Endodermal cell (in vitro differentiated cells): ENCODE measurements at regions not wholly inside any gene's neighbourhood (a gene's known extent, or its start where the extent isn't known, plus 50 kb on each side); places are given as distances from the start of the nearest gene placed in this dataset.
"Not testable (repeated sequence)": the region's sequence is repeated elsewhere in the genome, so short reads cannot be mapped to it uniquely, and the experiment has no call there.

Source experiments
- DNase-seq: peaks from one replicate; pipeline ENCODE4 v3.0.0-alpha.2; 2017
- H3K27ac ChIP-seq: 2 replicates; pipeline ENCODE4 v1.5.1; 2013; ENCODE audit warnings: mild to moderate bottlenecking, low read depth, low read length, moderate library complexity
- H3K27me3 ChIP-seq: 2 replicates; pipeline ENCODE4 v1.6.1; 2013; ENCODE audit warnings: mild to moderate bottlenecking, low read length, moderate library complexity; ENCODE audit not compliant: insufficient read depth, control insufficient read depth, poor library complexity, severe bottlenecking
- H3K36me3 ChIP-seq: 2 replicates; pipeline ENCODE4 v1.7.0; 2013; ENCODE audit warnings: mild to moderate bottlenecking, low read length, moderate library complexity; ENCODE audit not compliant: control insufficient read depth, insufficient read depth
- H3K4me1 ChIP-seq: one replicate; pipeline ENCODE4 v1.7.0; 2013; ENCODE audit warnings: low read length; ENCODE audit not compliant: control insufficient read depth, insufficient read depth
- H3K4me3 ChIP-seq: 2 replicates; pipeline ENCODE4 v1.5.1; 2013; ENCODE audit warnings: mild to moderate bottlenecking, low read length, moderate library complexity
- H3K9ac ChIP-seq: 2 replicates; pipeline ENCODE4 v1.6.1; 2013; ENCODE audit warnings: mild to moderate bottlenecking, low read length, moderate library complexity; ENCODE audit not compliant: poor library complexity, severe bottlenecking; ENCODE audit errors: extremely low read depth
- H3K9me3 ChIP-seq: 2 replicates; pipeline ENCODE4 v1.6.1; 2013; ENCODE audit warnings: mild to moderate bottlenecking, low read length, moderate library complexity; ENCODE audit not compliant: control insufficient read depth
- H3K27ac Mint-ChIP-seq: 2 replicates; pipeline ENCODE4 v1.8.0; 2020; ENCODE audit warnings: mixed read lengths
- H3K27me3 Mint-ChIP-seq: 2 replicates; pipeline ENCODE4 v1.8.0; 2021; ENCODE audit warnings: mild to moderate bottlenecking, mixed read lengths; ENCODE audit not compliant: insufficient read depth
- H3K36me3 Mint-ChIP-seq: 2 replicates; pipeline ENCODE4 v1.8.0; 2020; ENCODE audit warnings: low read depth, mixed read lengths
- H3K4me1 Mint-ChIP-seq: 2 replicates; pipeline ENCODE4 v1.8.0; 2020; ENCODE audit warnings: mixed read lengths
- H3K4me3 Mint-ChIP-seq: 2 replicates; pipeline ENCODE4 v1.8.0; 2020; ENCODE audit warnings: mild to moderate bottlenecking, moderate library complexity, mixed read lengths
- H3K9me3 Mint-ChIP-seq: 2 replicates; pipeline ENCODE4 v1.8.0; 2020; ENCODE audit warnings: mild to moderate bottlenecking, mixed read lengths
- WGBS, 2 experiments: methylation state at CpG; one replicate each; pipeline versions ENCODE4 v1.1.5 to v1.1.7; 2013; ENCODE audit warnings: missing lambda C conversion rate in 2 of 2, mixed read lengths in 1 of 2; ENCODE audit not compliant: insufficient coverage in 1 of 2, insufficient read length in 1 of 2; 5-methylcytosine and 5-hydroxymethylcytosine counted together
- TF ChIP-seq, protein P1 (sequence below): fragments of 200-600 bp; sonication (generic); conservative IDR thresholded peaks from 2 replicates; pipeline ENCODE4 v1.5.0; 2021; ENCODE audit warnings: antibody characterized with exemption, mild to moderate bottlenecking

DNA sequence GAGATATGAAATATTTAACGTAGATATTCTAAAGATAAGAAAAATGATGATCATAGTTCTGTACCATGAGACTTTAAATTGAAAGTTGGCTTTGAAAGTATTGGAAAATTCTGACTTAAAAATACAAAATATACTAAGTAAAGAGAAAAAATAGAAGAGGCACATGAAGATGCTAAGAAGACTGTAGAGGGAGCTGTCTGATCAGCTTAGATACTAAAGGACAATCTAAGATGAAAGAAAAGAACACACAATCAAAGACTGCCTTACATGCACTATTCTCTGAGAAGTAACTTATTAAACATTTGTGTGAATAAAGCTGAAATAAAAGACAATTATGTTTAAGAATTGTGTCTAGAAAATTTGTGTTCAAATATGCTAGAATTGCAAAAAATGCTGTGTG is 55.1 kb downstream of the RBMXL2 start:
- Histone ChIP-seq H3K4me1 (no peaks in the 10 kb centered on the region), H3K4me3 (no peak overlapping the region), H3K36me3 (no peaks in the 10 kb centered on the region), H3K9me3 (peaks cover 2% of the 10 kb centered on the region), H3K27me3 (peaks cover 15% of the 10 kb centered on the region), H3K9ac (no peak overlapping the region), H3K27ac (no peak overlapping the region)
- H3K9me3 Mint-ChIP-seq: peaks cover 11% of the 10 kb centered on the region
- TF ChIP-seq, protein P1, sequence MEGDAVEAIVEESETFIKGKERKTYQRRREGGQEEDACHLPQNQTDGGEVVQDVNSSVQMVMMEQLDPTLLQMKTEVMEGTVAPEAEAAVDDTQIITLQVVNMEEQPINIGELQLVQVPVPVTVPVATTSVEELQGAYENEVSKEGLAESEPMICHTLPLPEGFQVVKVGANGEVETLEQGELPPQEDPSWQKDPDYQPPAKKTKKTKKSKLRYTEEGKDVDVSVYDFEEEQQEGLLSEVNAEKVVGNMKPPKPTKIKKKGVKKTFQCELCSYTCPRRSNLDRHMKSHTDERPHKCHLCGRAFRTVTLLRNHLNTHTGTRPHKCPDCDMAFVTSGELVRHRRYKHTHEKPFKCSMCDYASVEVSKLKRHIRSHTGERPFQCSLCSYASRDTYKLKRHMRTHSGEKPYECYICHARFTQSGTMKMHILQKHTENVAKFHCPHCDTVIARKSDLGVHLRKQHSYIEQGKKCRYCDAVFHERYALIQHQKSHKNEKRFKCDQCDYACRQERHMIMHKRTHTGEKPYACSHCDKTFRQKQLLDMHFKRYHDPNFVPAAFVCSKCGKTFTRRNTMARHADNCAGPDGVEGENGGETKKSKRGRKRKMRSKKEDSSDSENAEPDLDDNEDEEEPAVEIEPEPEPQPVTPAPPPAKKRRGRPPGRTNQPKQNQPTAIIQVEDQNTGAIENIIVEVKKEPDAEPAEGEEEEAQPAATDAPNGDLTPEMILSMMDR: peak; percentile 84
- peaks cover 5% of the 10 kb centered on the region for H3K27me3 Mint-ChIP-seq
- H3K27ac Mint-ChIP-seq: no peak overlapping the region
- no peaks in the 10 kb centered on the region for H3K36me3 Mint-ChIP-seq
- H3K4me1 Mint-ChIP-seq: no peaks in the 10 kb centered on the region
- no peak for DNase-seq
- 33 to 57% methylated on average over 1 of the region's 1 CpG for WGBS, 2 experiments
- no peak overlapping the region for H3K4me3 Mint-ChIP-seq

DNA sequence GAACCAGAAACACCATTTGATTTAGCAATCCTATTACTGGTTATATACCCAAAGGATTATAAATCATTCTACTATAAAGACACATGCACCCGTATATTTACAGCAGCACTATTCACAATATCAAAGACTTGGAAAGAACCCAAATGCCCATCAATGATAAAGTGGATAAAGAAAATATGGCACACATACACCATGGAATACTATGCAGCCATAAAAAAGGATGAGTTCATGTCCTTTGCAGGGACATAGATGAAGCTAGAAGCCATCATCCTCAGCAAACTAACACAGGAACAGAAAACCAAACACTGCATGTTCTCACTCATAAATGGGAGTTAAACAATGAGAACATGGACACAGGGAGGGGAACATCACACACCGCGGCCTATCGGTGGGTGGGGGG is 61.3 kb downstream of the RBMXL2 start:
- Histone ChIP-seq H3K9me3 (peaks cover 15% of the 10 kb centered on the region), H3K27me3 (peaks cover 20% of the 10 kb centered on the region)
- H3K27ac ChIP-seq, H3K4me1 Mint-ChIP-seq, H3K27ac Mint-ChIP-seq, H3K4me1 ChIP-seq, H3K36me3 ChIP-seq, H3K4me3 ChIP-seq, H3K4me3 Mint-ChIP-seq, H3K9ac ChIP-seq, DNase-seq, H3K36me3 Mint-ChIP-seq: not testable (repeated sequence)
- Mint-ChIP-seq H3K27me3 (peaks cover 12% of the 10 kb centered on the region), H3K9me3 (peaks cover 22% of the 10 kb centered on the region)
- WGBS, 2 experiments: 92% methylated on average over 4 of the region's 4 CpGs; no CpG with 5 or more reads in 1 of the 2 experiments

DNA sequence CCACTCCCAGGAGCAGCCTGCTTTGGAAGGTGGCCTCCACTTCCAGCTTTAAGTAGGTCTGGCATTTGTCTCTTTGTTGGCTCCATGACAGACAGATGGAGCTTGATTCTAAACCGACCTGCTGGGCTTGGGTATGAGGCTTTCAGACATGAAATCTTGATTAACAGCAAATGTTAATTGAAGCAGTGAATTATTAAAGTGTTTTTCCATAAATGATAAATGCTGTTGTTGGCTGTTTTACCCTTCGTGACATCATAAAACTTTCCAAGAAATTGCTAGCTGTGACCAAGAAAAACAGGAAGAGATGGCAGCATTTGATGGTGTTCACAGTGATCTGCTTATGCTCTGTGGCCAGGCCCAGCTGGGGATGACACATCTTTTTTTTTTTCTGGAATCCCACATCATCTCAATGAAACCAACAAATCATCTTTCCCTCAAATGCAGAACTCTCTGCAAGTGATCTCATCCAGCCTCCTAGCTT is 66.1 kb downstream of the RBMXL2 start:
- Mint-ChIP-seq H3K4me3 (no peak overlapping the region), H3K27me3 (peaks cover 23% of the 10 kb centered on the region), H3K4me1 (peaks cover 4% of the 10 kb centered on the region), H3K27ac (no peak overlapping the region), H3K9me3 (peaks cover 3% of the 10 kb centered on the region), H3K36me3 (no peaks in the 10 kb centered on the region)
- WGBS, 2 experiments: 75 to 83% methylated on average over 2 of the region's 2 CpGs
- no peak for DNase-seq
- Histone ChIP-seq H3K4me1 (no peaks in the 10 kb centered on the region), H3K36me3 (no peaks in the 10 kb centered on the region), H3K9me3 (peaks cover 3% of the 10 kb centered on the region), H3K4me3 (no peak overlapping the region), H3K27ac (no peak overlapping the region), H3K27me3 (peaks cover 35% of the 10 kb centered on the region), H3K9ac (no peak overlapping the region)
- TF ChIP-seq, protein P1: no peak
